H1 (cell line): ENCODE measurements at regions not wholly inside any gene's neighbourhood (a gene's known extent, or its start where the extent isn't known, plus 50 kb on each side); places are given as distances from the start of the nearest gene placed in this dataset.

ENCODE experiments used
- CBX5 ChIP-seq: fragments of 300-800, 300-1000 bp; sonication (generic); IDR thresholded peaks from 2 replicates; pipeline ENCODE4 v1.7.1; 2016; ENCODE audit warnings: antibody characterized with exemption, low read length, low read depth
- CHD2 ChIP-seq: IDR thresholded peaks from 2 replicates; pipeline ENCODE4 v1.6.1; 2012; ENCODE audit warnings: low read length, improper control_type of control experiment
- EGR1 ChIP-seq: IDR thresholded peaks from 2 replicates; pipeline ENCODE4 v1.6.1; 2011; ENCODE audit warnings: low read depth, low read length, borderline replicate concordance
- EZH2 ChIP-seq: fragments of 200-600 bp; sonication (generic); IDR thresholded peaks from 2 replicates; pipeline ENCODE4 v1.7.1; 2012; ENCODE audit warnings: low read depth, mild to moderate bottlenecking, moderate library complexity, low read length, inconsistent platforms; ENCODE audit not compliant: severe bottlenecking
- HDAC6 ChIP-seq: IDR thresholded peaks from one replicate; pipeline ENCODE4 v1.7.1; 2012; ENCODE audit warnings: low read depth, mild to moderate bottlenecking, inconsistent platforms, low read length, moderate library complexity
- KDM4A ChIP-seq: IDR thresholded peaks from one replicate; pipeline ENCODE4 v1.7.1; 2012; ENCODE audit warnings: low read depth, mild to moderate bottlenecking, moderate library complexity, low read length, inconsistent platforms; ENCODE audit not compliant: severe bottlenecking
- KDM5A ChIP-seq: fragments of 200-600 bp; IDR thresholded peaks from 2 replicates; pipeline ENCODE4 v1.7.1; 2012; ENCODE audit warnings: mild to moderate bottlenecking, low read length, inconsistent platforms, mixed read lengths
- POLR2A ChIP-seq, 2 experiments: IDR thresholded peaks; 1 replicate in 1 of 2; 2 replicates in 1 of 2; pipeline ENCODE4 v1.6.1; 2011; ENCODE audit warnings: low read depth in 2 of 2, low read length in 2 of 2, mild to moderate bottlenecking in 2 of 2; ENCODE audit errors: control extremely low read depth in 1 of 2
- POLR2AphosphoS5 ChIP-seq: IDR thresholded peaks from 2 replicates; pipeline ENCODE4 v1.6.1; 2011; ENCODE audit warnings: low read depth, low read length
- RFX5 ChIP-seq: IDR thresholded peaks from 2 replicates; pipeline ENCODE4 v1.6.1; 2011; ENCODE audit warnings: low read depth, low read length, improper control_type of control experiment, borderline replicate concordance
- TF ChIP-seq, protein P1 (sequence below), 3 experiments: IDR thresholded peaks; 1 replicate in 2 of 3; 2 replicates in 1 of 3; pipeline versions ENCODE4 v1.5.1 to v1.6.1; 2011; ENCODE audit warnings: low read length in 3 of 3, mild to moderate bottlenecking in 3 of 3, inconsistent platforms in 2 of 3, low read depth in 1 of 3, moderate library complexity in 1 of 3; ENCODE audit not compliant: insufficient read depth in 1 of 3; ENCODE audit errors: control extremely low read depth in 1 of 3

DNA sequence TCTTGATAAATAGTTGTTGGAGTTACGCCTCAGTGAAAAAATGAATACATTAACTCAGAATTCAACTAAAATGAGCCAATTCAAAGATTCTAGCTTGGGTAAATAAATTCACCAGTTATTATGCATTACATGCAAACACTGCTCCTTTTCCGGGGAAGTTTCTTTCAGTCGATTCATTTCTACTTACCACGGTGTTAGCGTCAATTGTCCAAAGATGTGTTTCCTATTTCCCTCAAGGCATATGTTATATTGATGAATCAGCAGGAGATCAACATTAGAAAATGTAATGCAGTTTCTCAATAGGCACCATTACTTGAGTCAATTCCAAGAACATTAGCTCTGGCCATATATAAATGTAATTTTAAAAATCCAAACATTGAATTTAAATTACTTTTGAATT is 517.7 kb downstream of the OTOL1 start:
- TF ChIP-seq EZH2, result no peak
- TF ChIP-seq, protein P1, sequence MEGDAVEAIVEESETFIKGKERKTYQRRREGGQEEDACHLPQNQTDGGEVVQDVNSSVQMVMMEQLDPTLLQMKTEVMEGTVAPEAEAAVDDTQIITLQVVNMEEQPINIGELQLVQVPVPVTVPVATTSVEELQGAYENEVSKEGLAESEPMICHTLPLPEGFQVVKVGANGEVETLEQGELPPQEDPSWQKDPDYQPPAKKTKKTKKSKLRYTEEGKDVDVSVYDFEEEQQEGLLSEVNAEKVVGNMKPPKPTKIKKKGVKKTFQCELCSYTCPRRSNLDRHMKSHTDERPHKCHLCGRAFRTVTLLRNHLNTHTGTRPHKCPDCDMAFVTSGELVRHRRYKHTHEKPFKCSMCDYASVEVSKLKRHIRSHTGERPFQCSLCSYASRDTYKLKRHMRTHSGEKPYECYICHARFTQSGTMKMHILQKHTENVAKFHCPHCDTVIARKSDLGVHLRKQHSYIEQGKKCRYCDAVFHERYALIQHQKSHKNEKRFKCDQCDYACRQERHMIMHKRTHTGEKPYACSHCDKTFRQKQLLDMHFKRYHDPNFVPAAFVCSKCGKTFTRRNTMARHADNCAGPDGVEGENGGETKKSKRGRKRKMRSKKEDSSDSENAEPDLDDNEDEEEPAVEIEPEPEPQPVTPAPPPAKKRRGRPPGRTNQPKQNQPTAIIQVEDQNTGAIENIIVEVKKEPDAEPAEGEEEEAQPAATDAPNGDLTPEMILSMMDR (IDR thresholded peaks at IDR 0.05; ENCODE audit: control extremely low read depth in 1 of 3, insufficient read depth in 1 of 3, low read depth in 1 of 3, low read length in 3 of 3), result no peak
- no peak for TF ChIP-seq POLR2A (IDR thresholded peaks at IDR 0.05; ENCODE audit: control extremely low read depth in 1 of 2, low read depth in 2 of 2, low read length in 2 of 2)
- TF ChIP-seq KDM4A, result no peak
- TF ChIP-seq KDM5A, result no peak
- no peak for TF ChIP-seq POLR2AphosphoS5
- no peak for TF ChIP-seq EGR1
- TF ChIP-seq RFX5, result no peak
- TF ChIP-seq CHD2, result no peak
- TF ChIP-seq CBX5, result no peak
- no peak for TF ChIP-seq HDAC6
